ENCODE measurements at regions not wholly inside any gene's neighbourhood (a gene's known extent, or its start where the extent isn't known, plus 50 kb on each side); places are given as distances from the start of the nearest gene placed in this dataset.
"Not testable (repeated sequence)": the region's sequence is repeated elsewhere in the genome, so short reads cannot be mapped to it uniquely, and the experiment has no call there.

DNA sequence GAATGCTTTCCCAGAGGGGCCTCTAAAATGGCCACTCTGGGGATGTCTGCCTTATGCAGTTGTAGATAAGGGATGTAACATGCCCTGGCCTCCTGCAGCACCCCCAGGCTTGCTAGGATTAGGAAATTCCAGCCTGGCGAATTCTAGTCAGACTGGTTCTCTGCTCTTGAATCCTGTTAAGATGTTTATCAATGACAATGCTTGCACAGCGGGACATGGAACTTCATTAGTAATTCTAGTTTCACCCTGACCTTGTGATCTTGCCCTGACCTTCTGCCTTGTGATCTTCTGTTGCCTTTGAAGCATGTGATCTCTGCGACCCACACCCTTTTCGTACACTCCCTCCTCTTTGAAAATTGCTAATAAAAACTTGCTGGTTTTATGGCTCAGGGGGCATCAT is 497.2 kb upstream of the PABPC4L start:
- TF ChIP-seq, protein P1, sequence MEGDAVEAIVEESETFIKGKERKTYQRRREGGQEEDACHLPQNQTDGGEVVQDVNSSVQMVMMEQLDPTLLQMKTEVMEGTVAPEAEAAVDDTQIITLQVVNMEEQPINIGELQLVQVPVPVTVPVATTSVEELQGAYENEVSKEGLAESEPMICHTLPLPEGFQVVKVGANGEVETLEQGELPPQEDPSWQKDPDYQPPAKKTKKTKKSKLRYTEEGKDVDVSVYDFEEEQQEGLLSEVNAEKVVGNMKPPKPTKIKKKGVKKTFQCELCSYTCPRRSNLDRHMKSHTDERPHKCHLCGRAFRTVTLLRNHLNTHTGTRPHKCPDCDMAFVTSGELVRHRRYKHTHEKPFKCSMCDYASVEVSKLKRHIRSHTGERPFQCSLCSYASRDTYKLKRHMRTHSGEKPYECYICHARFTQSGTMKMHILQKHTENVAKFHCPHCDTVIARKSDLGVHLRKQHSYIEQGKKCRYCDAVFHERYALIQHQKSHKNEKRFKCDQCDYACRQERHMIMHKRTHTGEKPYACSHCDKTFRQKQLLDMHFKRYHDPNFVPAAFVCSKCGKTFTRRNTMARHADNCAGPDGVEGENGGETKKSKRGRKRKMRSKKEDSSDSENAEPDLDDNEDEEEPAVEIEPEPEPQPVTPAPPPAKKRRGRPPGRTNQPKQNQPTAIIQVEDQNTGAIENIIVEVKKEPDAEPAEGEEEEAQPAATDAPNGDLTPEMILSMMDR (IDR thresholded peaks at IDR 0.05 in 8 of 11, conservative IDR thresholded peaks at IDR 0.05 in 3 of 11), result not testable (repeated sequence)
- TF ChIP-seq POLR2A (IDR thresholded peaks at IDR 0.05), result not testable (repeated sequence)
